Skeletal muscle satellite cell (primary cell): ENCODE measurements at regions not wholly inside any gene's neighbourhood (a gene's known extent, or its start where the extent isn't known, plus 50 kb on each side); places are given as distances from the start of the nearest gene placed in this dataset.

ENCODE experiments used
- H3K27me3 ChIP-seq: 2 replicates; pipeline ENCODE4 v1.7.0; 2013; ENCODE audit warnings: low read length; ENCODE audit not compliant: control insufficient read depth, insufficient read depth
- H3K36me3 ChIP-seq: 2 replicates; pipeline ENCODE4 v1.7.0; 2013; ENCODE audit warnings: mild to moderate bottlenecking, control low read depth, low read length; ENCODE audit not compliant: insufficient read depth
- H3K4me1 ChIP-seq: 2 replicates; pipeline ENCODE4 v1.7.0; 2013; ENCODE audit warnings: low read length; ENCODE audit not compliant: control insufficient read depth, insufficient read depth
- H3K4me2 ChIP-seq: 2 replicates; pipeline ENCODE4 v1.7.0; 2013; ENCODE audit warnings: mild to moderate bottlenecking, low read length
- H3K4me3 ChIP-seq: 2 replicates; pipeline ENCODE4 v1.7.0; 2013; ENCODE audit warnings: low read length
- H3K9ac ChIP-seq: 2 replicates; pipeline ENCODE4 v1.7.0; 2013; ENCODE audit warnings: mild to moderate bottlenecking, low read depth, low read length, moderate library complexity
- H3K9me3 ChIP-seq: replicated peaks from 2 replicates; pipeline ENCODE4 v1.7.0; 2013; ENCODE audit warnings: mild to moderate bottlenecking, control low read depth, low read length

DNA sequence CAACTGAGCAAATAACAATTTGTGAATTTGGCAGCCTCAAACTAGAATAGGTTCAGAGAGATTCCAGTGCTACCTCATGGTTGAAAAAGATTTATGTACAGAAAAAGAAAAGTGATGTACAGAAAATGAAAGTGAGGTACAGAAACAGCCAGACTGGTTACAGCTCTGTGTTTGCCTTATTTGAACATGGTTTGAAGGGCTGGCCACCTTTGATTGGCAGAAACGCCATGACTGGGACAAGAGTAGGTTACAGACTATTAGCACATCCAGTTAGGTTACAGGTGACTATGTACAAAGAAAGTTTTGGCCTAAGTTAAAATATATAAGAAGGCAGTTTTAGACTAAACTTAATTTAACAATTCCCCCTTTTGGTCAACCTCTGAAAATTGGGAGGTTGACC lies 309.4 kb downstream of the BTG1 start:
- no peaks in the 10 kb centered on the region for H3K4me1 ChIP-seq
- H3K36me3 ChIP-seq = no peaks in the 10 kb centered on the region
- H3K9ac ChIP-seq = no peak overlapping the region
- H3K4me3 ChIP-seq = no peak overlapping the region
- no peaks in the 10 kb centered on the region for H3K9me3 ChIP-seq
- no peak overlapping the region for H3K4me2 ChIP-seq
- no peaks in the 10 kb centered on the region for H3K27me3 ChIP-seq

DNA sequence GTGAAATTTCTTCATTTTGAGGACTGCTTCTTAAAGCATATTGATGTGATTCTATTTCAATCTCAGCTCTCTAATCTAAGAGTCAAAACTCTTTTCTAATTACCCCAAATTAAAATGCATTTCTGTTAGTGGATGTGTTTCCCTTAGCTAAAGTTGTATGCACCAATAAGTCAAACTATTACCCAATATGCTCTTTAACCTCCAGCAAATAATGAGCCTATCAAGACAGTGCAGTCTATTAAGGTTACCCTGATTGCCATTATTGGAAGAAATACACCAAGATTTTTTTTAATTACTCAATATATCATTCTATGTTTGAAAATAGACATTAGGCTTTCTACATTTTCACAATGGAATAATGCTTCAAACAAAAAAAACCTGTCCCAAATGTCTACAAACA lies 310.0 kb downstream of the BTG1 start:
- no peak overlapping the region for H3K4me3 ChIP-seq
- H3K4me2 ChIP-seq = no peak overlapping the region
- H3K9me3 ChIP-seq = no peaks in the 10 kb centered on the region
- H3K4me1 ChIP-seq = no peaks in the 10 kb centered on the region
- H3K36me3 ChIP-seq = no peaks in the 10 kb centered on the region
- no peak overlapping the region for H3K9ac ChIP-seq
- no peaks in the 10 kb centered on the region for H3K27me3 ChIP-seq

DNA sequence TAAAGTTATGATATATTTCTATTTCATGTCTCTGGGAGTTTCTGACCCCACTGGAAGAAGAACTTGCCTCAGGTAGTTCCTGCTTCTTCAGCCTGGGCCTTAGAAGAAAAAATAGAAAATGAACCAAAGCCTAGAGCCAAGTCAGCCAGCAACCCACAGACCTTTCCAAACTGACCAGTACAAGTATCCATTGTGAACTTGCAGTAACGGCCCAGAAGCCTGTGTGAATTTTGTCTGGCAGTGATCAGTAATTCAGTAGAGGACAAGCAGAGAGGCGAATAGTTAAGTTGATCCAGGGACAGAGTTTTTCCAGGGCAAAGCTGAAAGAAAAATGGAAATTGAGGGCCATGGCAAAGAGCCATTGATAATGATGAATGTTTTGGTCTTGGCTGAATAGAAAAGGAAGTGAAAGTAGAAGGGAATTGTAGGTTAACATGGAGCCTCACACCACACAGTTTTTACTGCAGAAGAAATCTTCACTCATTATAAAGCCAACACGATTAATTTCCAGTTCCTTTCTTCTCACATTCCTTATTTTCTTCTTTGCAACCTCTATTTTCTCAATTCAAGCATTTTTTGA lies 311.8 kb downstream of the BTG1 start:
- H3K27me3 ChIP-seq = no peaks in the 10 kb centered on the region
- H3K36me3 ChIP-seq = no peaks in the 10 kb centered on the region
- H3K4me3 ChIP-seq = no peak overlapping the region
- H3K9me3 ChIP-seq = no peaks in the 10 kb centered on the region
- H3K9ac ChIP-seq = no peak overlapping the region
- no peak overlapping the region for H3K4me2 ChIP-seq
- no peaks in the 10 kb centered on the region for H3K4me1 ChIP-seq

DNA sequence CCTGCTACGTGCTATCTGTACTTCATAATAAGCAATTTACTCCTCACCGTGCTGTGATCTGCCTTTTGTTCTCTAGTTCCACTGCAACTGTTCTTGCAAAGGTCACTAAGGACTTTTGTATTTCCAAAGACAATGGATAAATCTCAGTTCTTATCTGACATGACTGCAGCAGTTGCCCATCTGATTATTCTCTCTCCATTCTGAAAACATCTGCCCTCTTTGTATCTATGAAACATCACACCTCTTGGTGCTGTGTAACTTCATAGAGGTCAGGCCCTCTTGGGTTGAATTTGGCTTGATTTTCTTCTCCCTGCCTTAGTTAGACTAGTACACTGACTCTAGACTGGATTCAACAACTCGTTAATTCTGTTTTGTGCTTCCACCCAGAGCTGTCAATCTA lies 319.6 kb downstream of the BTG1 start:
- no peak overlapping the region for H3K9ac ChIP-seq
- no peaks in the 10 kb centered on the region for H3K36me3 ChIP-seq
- H3K4me1 ChIP-seq = no peaks in the 10 kb centered on the region
- no peak overlapping the region for H3K4me3 ChIP-seq
- no peak overlapping the region for H3K4me2 ChIP-seq
- no peaks in the 10 kb centered on the region for H3K27me3 ChIP-seq
- no peaks in the 10 kb centered on the region for H3K9me3 ChIP-seq

DNA sequence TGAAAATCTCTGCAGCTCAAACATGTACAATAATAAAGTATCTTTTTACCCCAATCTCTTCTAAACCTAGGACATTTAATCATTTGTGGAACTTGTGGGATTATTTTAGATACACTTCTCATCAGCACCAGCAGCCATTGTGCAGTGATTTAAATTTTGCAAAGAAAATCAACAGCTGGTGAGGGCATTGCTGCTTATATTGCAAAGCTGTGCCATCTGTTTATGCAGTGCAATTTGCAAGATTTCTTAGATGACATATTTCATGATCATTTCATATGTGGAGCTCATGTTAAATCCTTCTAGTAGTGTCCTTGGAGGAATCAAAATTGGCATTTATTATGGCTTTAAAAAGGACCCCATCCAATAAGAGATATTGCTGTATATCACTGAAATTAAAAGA lies 320.7 kb downstream of the BTG1 start:
- no peaks in the 10 kb centered on the region for H3K9me3 ChIP-seq

DNA sequence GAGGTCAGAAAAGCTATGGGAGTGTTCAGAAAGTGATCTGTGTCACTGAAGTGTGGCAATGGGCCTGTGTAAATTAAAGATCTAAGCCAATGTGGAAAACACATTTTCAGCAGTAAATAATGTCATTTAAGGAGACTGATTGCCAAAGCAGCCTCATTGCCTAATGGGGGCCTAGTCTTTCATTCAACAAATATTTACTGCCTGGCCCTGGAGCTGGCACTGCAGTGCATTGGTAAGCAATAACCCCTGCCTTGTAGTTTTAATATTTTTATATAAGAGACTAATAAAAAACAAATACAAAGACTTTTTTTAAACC lies 326.6 kb downstream of the BTG1 start:
- Histone ChIP-seq H3K4me1 (peaks cover 15% of the 10 kb centered on the region), H3K9ac (no peak overlapping the region), H3K36me3 (no peaks in the 10 kb centered on the region), H3K4me3 (no peak overlapping the region), H3K27me3 (no peaks in the 10 kb centered on the region), H3K4me2 (no peak overlapping the region), H3K9me3 (no peaks in the 10 kb centered on the region)

More for the DNA sequence above, 320.7 kb downstream of the BTG1 start:
- H3K27me3 ChIP-seq = no peaks in the 10 kb centered on the region
- H3K4me1 ChIP-seq = no peaks in the 10 kb centered on the region
- no peaks in the 10 kb centered on the region for H3K36me3 ChIP-seq
- H3K4me3 ChIP-seq = no peak overlapping the region
- H3K9ac ChIP-seq = no peak overlapping the region
- no peak overlapping the region for H3K4me2 ChIP-seq

DNA sequence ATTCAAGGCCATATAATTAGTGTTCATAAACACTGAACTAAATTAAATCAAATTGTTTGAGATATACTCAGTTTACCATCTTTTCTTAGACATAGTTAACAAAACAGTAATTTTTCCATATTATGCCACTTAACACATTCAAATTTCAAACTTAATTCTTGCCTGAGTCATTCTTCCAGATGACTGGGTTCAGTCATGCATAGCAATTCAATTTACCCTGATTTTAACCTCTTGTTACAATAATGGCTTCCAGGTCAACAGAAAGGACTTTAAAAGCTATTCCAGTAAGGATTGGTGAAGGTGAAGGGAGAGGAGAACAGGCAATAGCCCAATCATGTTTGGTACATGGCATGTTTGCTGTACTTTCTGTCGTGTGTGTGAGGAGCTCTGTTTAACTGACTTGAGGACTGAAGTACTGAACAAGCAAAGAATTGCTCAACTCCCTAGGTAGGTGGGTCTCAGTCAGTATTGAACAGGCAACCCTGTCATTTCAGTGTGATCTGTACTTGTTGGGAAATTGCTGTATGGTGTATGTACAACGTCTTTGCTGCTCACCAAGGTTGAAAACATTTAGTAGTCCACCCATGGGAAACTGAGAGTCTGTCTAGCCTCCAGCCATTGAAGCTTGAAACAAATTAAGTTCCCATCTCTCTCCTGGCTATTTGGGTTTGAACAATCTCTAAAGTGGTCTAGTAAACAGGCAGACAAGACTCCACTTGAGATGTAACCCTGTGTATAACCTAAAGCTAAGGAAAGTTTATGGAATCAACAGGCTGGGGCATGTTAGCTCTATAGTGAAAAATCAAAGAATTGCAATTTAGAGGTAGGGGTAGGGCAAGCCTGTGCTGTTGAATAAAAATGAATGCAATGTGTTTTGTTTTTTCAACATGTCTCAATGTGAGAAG lies 327.2 kb downstream of the BTG1 start:
- H3K4me2 ChIP-seq = no peak overlapping the region
- no peak overlapping the region for H3K9ac ChIP-seq
- no peaks in the 10 kb centered on the region for H3K9me3 ChIP-seq
- H3K4me1 ChIP-seq = peaks cover 19% of the 10 kb centered on the region
- H3K27me3 ChIP-seq = no peaks in the 10 kb centered on the region
- no peak overlapping the region for H3K4me3 ChIP-seq
- H3K36me3 ChIP-seq = no peaks in the 10 kb centered on the region

DNA sequence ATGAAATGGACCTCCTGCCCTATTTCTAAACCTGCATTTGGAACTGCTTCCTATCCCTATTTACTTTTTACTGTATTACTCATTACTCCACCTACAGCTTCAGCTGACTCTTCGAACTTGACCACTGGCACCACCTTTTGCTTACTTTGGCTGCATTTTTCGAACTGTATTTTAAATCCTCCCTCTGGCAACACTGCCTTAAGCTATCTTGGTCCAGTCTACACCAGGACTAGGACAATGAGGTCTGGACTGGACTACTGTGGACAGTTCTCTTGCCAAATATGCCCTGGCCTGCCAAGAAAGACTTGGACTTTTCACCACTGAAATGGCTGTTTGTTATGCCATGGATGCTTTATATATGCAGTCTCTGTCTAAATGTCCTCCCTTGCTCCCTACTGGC lies 328.1 kb downstream of the BTG1 start:
- H3K4me2 ChIP-seq = no peak overlapping the region
- no peaks in the 10 kb centered on the region for H3K36me3 ChIP-seq
- peaks cover 20% of the 10 kb centered on the region for H3K4me1 ChIP-seq
- H3K9ac ChIP-seq = no peak overlapping the region
- H3K27me3 ChIP-seq = no peaks in the 10 kb centered on the region
- H3K4me3 ChIP-seq = no peak overlapping the region
- H3K9me3 ChIP-seq = no peaks in the 10 kb centered on the region

DNA sequence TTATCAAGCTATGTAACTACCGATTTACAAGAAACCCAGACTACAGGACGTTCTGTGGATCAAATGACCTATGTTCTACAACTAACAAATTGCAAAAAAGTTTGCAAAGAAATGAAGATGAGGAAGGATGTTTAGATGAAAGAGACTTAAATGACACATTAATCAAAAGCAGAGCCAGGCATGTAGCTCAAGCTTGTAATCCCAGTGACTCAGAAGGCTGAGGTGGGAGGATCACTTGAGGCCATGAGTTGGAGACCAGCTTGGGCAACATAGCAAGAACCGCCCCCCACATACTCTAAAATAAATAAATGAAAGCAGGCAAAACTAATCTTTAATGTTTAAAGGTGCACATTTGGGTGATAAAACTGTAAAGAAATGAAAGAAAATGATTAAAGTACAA lies 331.9 kb downstream of the BTG1 start:
- no peaks in the 10 kb centered on the region for H3K36me3 ChIP-seq
- no peaks in the 10 kb centered on the region for H3K27me3 ChIP-seq
- no peak overlapping the region for H3K4me3 ChIP-seq
- no peak overlapping the region for H3K4me2 ChIP-seq
- no peak overlapping the region for H3K9ac ChIP-seq
- peaks cover 18% of the 10 kb centered on the region for H3K4me1 ChIP-seq
- no peaks in the 10 kb centered on the region for H3K9me3 ChIP-seq

DNA sequence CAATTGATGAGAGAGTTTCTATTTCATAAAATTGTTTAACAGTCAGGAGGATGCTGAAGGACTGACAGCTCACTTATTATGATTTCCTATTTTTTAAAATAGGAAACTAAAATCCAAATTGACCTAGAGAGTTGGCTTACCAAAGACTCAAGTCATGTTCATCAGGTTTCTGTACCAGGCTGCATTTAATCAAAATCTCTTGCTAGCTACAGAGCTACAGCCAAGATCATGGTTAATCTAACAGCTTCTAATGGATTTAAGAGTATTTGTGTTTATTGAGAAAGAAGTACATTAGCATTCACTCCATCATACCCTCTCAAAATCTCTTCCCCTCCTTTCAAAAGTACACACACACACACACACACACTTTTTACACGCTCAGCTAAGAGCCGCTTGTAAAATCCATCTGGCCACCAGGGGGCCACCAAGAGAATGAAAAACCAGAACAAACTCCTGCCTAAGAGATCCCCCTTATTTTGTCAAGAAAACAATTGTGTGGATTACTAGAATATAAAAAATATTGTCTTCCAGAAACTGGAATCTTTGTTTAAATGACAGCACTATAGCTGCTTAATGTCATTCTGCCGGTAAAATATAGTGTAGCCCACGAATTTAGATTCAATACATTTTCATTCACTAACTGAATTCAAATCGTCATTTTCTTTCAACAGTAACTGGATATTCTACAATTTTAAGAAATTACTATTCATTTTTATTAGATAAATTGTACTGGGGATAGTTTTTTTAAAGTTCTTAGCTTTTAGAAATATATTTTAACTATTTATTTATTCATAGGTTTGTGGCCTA lies 334.0 kb downstream of the BTG1 start:
- H3K4me3 ChIP-seq = no peak overlapping the region
- H3K36me3 ChIP-seq = no peaks in the 10 kb centered on the region
- no peak overlapping the region for H3K4me2 ChIP-seq
- peaks cover 5% of the 10 kb centered on the region for H3K4me1 ChIP-seq
- no peaks in the 10 kb centered on the region for H3K27me3 ChIP-seq
- no peak overlapping the region for H3K9ac ChIP-seq
- no peaks in the 10 kb centered on the region for H3K9me3 ChIP-seq

DNA sequence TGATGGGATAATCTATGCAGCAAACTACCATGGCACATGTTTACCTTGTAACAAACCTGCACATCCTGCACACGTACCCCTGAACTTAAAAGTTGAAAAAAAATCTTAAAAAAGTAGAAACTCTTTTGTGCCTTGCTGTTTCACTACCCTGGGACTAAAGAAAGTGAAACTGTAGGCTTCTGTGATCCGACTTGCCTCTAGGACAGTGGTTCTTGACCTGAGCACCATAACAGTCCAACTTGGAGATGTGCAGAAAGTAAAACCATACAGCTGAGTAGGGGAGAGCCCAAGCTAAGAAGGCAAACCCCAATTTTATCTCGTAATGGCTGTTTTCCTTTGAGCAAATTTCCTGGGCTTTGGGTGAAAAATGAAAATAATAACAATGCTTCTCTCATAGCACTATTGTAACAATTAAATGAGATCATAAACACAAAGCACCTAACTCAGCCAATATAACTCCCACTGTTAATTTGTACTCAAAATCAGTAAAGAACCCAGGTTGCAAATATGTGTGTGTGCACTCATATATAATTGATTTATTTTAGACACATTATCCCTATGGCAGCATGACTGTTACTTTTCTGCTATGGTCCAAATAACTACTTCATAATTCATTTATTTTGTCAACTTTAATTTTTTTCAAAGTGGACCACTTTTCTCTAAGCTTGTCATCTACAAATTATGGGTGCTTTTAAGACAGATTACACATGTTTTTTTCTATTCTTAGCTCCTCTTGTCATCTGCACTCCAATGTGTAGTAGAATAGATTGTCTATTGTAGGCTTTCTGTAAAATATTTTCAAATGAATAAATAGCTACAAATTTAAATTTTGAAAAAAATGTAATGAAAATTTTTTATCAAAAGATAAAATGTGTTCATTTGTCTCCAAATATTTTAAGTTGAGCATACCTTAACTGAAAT lies 334.9 kb downstream of the BTG1 start:
- Histone ChIP-seq H3K9me3 (no peaks in the 10 kb centered on the region), H3K4me3 (no peak overlapping the region), H3K4me1 (peaks cover 5% of the 10 kb centered on the region), H3K27me3 (no peaks in the 10 kb centered on the region), H3K4me2 (no peak overlapping the region), H3K36me3 (no peaks in the 10 kb centered on the region), H3K9ac (no peak overlapping the region)
